MM.1S (cell line): ENCODE measurements at regions not wholly inside any gene's neighbourhood (a gene's known extent, or its start where the extent isn't known, plus 50 kb on each side); places are given as distances from the start of the nearest gene placed in this dataset.

Experiments
- CTCF ChIP-seq: fragments of 300-600 bp; sonication (generic); IDR thresholded peaks from 2 replicates; pipeline ENCODE4 v1.5.1; 2016; ENCODE audit warnings: antibody characterized with exemption, low read length, mixed read lengths
- EZH2 ChIP-seq: fragments of 300-600 bp; sonication (generic); optimal IDR thresholded peaks from 2 replicates; pipeline ENCODE3; 2017; ENCODE audit warnings: low read depth, mild to moderate bottlenecking, antibody characterized with exemption, low read length, mixed read lengths

GRCh38 chr6:22925920-22926789 is 356.8 kb downstream of the HDGFL1 start:
- TF ChIP-seq CTCF (no peak), EZH2 (no peak)
